Thoracic aorta (tissue), 2 donors: ENCODE measurements at regions not wholly inside any gene's neighbourhood (a gene's known extent, or its start where the extent isn't known, plus 50 kb on each side); places are given as distances from the start of the nearest gene placed in this dataset.

ENCODE experiments used
- ATAC-seq: fragments of 150-250 bp; one replicate; pipeline ENCODE4 v1.8.0; 2017; ENCODE audit warnings: low read depth; ENCODE audit not compliant: insufficient number of reproducible peaks, low FRiP score
- DNase-seq: peaks from one replicate; pipeline ENCODE4 v3.0.0-alpha.2; 2020; ENCODE audit warnings: low spot score
- H3K27ac ChIP-seq, 2 donors: fragments of 200-600 bp; sonication (generic); 1 replicate in 1 of 2; 2 replicates in 1 of 2; pipeline ENCODE4 v1.5.1; 2016; ENCODE audit warnings: mild to moderate bottlenecking in 2 of 2, moderate library complexity in 2 of 2
- H3K27me3 ChIP-seq: fragments of 200-600 bp; sonication (generic); replicated peaks from 2 replicates; pipeline ENCODE4 v1.6.0; 2016; ENCODE audit warnings: mild to moderate bottlenecking; ENCODE audit not compliant: insufficient read depth
- H3K36me3 ChIP-seq: fragments of 200-600 bp; sonication (generic); one replicate; pipeline ENCODE4 v1.5.1; 2016
- H3K4me1 ChIP-seq, 2 donors: fragments of 200-600 bp; sonication (generic); 1 replicate in 1 of 2; 2 replicates in 1 of 2; pipeline versions ENCODE4 v1.5.1 to v1.6.0; 2016; ENCODE audit warnings: low read depth in 2 of 2, mild to moderate bottlenecking in 1 of 2; ENCODE audit not compliant: control insufficient read depth in 1 of 2
- H3K4me3 ChIP-seq: fragments of 200-600 bp; sonication (generic); 2 replicates; pipeline ENCODE4 v1.5.1; 2016; ENCODE audit warnings: mild to moderate bottlenecking
- H3K9me3 ChIP-seq: fragments of 200-600 bp; sonication (generic); 2 replicates; pipeline ENCODE4 v1.5.1; 2016
- TF ChIP-seq, protein P1 (sequence below): fragments of 200-600 bp; sonication (generic); IDR thresholded peaks from one replicate; pipeline ENCODE4 v1.5.1; 2019; ENCODE audit warnings: antibody characterized with exemption

- no peak for DNase-seq
- H3K9me3 ChIP-seq: no peaks in the 10 kb centered on the region
- no peaks in the 10 kb centered on the region for H3K4me1 ChIP-seq
- H3K36me3 ChIP-seq: no peaks in the 10 kb centered on the region
- ATAC-seq: no peak
- H3K4me3 ChIP-seq: no peak overlapping the region
- H3K27me3 ChIP-seq: no peaks in the 10 kb centered on the region
- TF ChIP-seq, protein P1, sequence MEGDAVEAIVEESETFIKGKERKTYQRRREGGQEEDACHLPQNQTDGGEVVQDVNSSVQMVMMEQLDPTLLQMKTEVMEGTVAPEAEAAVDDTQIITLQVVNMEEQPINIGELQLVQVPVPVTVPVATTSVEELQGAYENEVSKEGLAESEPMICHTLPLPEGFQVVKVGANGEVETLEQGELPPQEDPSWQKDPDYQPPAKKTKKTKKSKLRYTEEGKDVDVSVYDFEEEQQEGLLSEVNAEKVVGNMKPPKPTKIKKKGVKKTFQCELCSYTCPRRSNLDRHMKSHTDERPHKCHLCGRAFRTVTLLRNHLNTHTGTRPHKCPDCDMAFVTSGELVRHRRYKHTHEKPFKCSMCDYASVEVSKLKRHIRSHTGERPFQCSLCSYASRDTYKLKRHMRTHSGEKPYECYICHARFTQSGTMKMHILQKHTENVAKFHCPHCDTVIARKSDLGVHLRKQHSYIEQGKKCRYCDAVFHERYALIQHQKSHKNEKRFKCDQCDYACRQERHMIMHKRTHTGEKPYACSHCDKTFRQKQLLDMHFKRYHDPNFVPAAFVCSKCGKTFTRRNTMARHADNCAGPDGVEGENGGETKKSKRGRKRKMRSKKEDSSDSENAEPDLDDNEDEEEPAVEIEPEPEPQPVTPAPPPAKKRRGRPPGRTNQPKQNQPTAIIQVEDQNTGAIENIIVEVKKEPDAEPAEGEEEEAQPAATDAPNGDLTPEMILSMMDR: no peak
- H3K27ac ChIP-seq: no peak overlapping the region
Measured at GRCh38 chr6:48818052-48818412, 645.0 kb downstream of the MMUT start.

GRCh38 chr6:48817333-48818051 lies 645.6 kb downstream of the MMUT start:
- Histone ChIP-seq H3K4me1 (no peaks in the 10 kb centered on the region), H3K27me3 (no peaks in the 10 kb centered on the region), H3K27ac (no peak overlapping the region), H3K9me3 (no peaks in the 10 kb centered on the region), H3K4me3 (no peak overlapping the region), H3K36me3 (no peaks in the 10 kb centered on the region)
- DNase-seq (no peak), ATAC-seq (no peak)
- TF ChIP-seq, protein P1: no peak

- Histone ChIP-seq H3K4me3 (no peak overlapping the region), H3K4me1 (no peaks in the 10 kb centered on the region), H3K27ac (no peak overlapping the region), H3K27me3 (no peaks in the 10 kb centered on the region), H3K9me3 (no peaks in the 10 kb centered on the region), H3K36me3 (no peaks in the 10 kb centered on the region)
- ATAC-seq (no peak), DNase-seq (no peak)
- TF ChIP-seq, protein P1: no peak
Measured at GRCh38 chr6:48814957-48815356, 648.1 kb downstream of the MMUT start.

GRCh38 chr6:48813836-48814235 lies 649.2 kb downstream of the MMUT start:
- ATAC-seq: no peak
- TF ChIP-seq, protein P1: no peak

DNA sequence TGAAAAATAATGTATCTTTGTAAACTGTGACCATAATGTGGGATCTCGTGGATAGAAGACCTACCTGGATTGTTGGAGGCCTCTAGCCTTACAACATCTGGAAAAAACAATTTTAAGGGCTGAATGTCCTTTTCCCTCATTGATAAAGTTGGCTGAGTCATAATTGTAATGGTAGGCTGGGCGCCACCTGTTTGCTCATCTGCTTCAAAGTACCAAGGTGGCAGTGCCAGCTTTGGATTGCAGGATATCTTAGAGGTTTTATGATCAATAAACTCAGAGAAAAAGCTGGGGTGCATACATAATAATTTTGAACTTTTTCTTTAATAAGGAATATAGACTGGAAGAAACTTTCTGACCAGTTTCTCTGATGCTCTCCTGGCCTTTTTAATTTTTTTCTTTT lies 653.4 kb downstream of the MMUT start:
- H3K4me1 ChIP-seq: no peaks in the 10 kb centered on the region
- ATAC-seq (no peak), DNase-seq (no peak)
- no peak overlapping the region for H3K4me3 ChIP-seq
- no peaks in the 10 kb centered on the region for H3K9me3 ChIP-seq
- TF ChIP-seq, protein P1: no peak
- H3K36me3 ChIP-seq: no peaks in the 10 kb centered on the region
- H3K27ac ChIP-seq: no peak overlapping the region
- H3K27me3 ChIP-seq: no peaks in the 10 kb centered on the region

More at GRCh38 chr6:48813836-48814235, 649.2 kb downstream of the MMUT start:
- DNase-seq: no peak
- H3K27ac ChIP-seq: no peak overlapping the region
- H3K36me3 ChIP-seq: no peaks in the 10 kb centered on the region
- no peaks in the 10 kb centered on the region for H3K4me1 ChIP-seq
- no peaks in the 10 kb centered on the region for H3K9me3 ChIP-seq
- no peaks in the 10 kb centered on the region for H3K27me3 ChIP-seq
- no peak overlapping the region for H3K4me3 ChIP-seq
